Amygdala (tissue), 56 donors: ENCODE measurements at regions not wholly inside any gene's neighbourhood (a gene's known extent, or its start where the extent isn't known, plus 50 kb on each side); places are given as distances from the start of the nearest gene placed in this dataset.

Experiments
- DNase-seq, 56 donors: peaks; one replicate each; lab custom pipeline; 2025; lab: John Stamatoyannopoulos, UW

GRCh38 chr13:85009447-85009846 is 789.8 kb downstream of the SLITRK6 start:
- no peak for DNase-seq

- DNase-seq = no peak
These were observed 800.0 kb downstream of the SLITRK6 start for GRCh38 chr13:84999252-84999651.

DNA sequence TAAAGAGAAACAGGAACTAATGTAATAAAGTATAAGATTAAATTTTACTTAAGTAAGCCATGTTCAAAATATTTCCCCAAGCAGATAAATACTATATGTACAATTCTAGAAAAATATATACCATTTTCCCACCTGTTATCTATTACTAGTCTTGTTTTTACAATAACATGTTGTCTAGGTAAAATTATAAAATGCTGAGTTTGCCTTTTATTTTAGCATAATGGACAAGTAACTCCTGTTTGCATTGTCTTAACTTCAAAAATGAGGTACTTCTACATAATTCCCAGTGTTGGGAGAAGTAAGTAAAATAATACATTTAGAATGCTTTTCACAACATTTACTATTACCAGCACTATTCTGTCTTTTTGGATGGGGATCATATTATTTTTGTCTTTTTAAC is 800.5 kb downstream of the SLITRK6 start:
- no peak for DNase-seq

- no peak for DNase-seq
These were observed 801.4 kb downstream of the SLITRK6 start for GRCh38 chr13:84997858-84998257.

DNA sequence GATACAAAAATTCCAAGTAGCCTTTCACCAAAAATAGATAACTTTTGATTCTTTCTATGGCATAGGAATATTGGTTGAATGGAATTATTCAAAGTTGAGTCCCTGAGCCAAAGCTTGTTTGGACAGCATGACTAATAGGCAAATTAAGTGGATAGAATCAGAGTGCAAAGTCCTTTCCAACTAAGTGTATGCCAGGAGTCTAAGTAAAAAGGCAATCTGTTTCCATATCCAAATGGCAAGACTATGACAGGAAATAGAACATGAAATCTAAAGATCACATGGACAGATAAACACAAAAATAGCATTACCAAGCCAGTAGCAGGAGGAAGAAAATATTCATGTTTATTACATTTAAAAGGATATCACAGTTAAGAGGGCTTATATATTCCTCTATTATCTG is 804.6 kb downstream of the SLITRK6 start:
- no peak for DNase-seq

- no peak for DNase-seq
These were observed 813.4 kb downstream of the SLITRK6 start for GRCh38 chr13:84985860-84986259.

DNA sequence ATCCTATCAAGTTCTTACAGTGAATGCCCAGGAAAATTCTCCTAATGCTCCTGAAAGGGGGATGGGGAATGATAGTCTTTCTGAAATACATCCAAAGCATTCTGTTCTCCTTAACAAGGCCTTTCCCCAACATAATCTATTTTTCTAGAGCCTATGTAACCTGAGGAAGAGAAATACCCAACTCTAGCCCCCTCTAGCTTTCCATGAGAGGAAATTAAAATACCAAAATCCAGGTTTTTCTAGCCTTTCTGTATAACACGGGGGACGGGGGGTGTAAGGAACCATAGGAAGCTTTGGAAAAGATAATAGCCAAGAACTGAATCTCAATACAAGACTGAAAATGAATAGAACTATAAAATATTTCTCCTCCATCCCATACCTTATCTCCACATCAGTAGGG is 815.9 kb downstream of the SLITRK6 start:
- DNase-seq = no peak

DNA sequence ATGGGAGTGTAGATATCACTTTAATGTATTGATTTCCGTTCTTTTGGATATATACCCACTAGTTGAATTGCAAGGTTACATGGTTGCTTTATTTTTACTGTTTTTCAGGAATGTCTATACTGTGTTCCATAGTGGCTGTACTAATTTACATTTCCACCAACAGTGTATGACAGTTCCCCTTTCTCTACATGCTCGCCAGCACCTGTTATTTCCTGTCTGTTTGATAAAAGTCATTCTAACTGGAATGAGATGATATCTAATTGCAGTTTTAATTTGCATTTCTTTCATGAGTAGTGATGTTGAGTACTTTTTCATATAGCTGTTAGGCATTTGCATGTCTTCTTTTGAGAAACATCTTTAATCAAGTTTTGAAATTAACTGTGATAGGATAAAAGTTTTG is 818.6 kb downstream of the SLITRK6 start:
- no peak for DNase-seq

GRCh38 chr13:84978851-84979250 is 820.4 kb downstream of the SLITRK6 start:
- no peak for DNase-seq

DNA sequence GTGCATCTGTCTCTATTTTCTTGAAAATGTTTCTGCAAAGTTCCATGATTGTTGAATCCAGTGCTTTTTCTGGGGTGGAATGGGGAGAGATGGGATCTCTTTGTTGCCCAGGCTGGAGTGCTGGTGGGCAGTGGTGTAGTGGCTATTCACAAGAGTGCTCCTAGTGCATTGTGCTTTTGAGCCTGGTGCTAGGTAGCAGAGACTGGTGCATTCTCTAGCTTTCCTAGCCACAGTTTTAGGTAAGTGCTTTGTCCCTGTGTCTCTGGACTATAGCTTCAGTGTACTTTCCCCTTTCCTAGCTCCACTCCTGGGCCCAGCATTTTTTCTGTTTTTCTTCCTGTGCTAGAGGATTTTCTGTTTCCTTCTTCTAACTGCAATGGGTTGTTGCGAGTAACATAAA is 825.6 kb downstream of the SLITRK6 start:
- DNase-seq = no peak

DNA sequence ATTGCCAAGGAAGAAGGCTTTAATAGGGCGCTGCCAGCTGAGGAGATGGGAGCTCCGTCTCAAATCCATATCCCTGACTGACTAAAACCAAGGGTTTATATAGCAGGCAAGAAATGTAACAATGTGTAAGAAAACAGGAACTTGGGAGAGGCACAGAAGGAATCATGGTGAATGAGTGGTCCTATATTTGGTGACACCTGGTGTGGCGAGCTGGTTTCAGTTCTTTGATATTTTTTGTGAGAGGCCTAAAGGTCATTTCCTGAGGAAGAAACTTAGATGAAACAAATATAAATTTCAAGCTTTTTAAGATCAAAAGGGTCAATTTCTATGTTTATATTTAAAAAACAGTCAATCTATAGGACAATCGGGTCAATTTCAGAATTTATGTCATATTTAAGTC is 826.3 kb downstream of the SLITRK6 start:
- DNase-seq = no peak

- no peak for DNase-seq
These were observed 836.4 kb downstream of the SLITRK6 start for GRCh38 chr13:84962849-84963248.

- DNase-seq = no peak
These were observed 837.0 kb downstream of the SLITRK6 start for GRCh38 chr13:84962141-84962750.

DNA sequence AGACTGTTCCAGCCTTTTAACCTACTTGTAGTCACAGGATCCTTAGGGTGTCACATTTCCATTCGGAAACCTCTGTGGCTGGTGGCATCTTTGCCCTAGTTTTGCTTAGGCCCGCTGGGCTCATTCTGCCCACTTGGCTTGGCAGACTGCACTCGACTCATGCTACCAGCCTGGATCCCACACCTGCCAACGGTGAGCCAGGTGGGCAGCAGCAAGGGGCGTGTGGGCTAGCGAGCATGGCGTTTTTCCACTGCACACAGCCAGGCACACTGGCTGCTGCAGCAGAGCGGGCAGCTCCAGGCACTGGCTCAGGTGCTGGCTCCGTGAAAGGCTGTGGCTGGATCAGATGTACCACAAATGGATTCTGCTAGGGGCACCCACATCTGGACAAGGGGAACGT is 838.2 kb downstream of the SLITRK6 start:
- DNase-seq = no peak

- no peak for DNase-seq
These were observed 839.4 kb downstream of the SLITRK6 start for GRCh38 chr13:84959818-84960217.

DNA sequence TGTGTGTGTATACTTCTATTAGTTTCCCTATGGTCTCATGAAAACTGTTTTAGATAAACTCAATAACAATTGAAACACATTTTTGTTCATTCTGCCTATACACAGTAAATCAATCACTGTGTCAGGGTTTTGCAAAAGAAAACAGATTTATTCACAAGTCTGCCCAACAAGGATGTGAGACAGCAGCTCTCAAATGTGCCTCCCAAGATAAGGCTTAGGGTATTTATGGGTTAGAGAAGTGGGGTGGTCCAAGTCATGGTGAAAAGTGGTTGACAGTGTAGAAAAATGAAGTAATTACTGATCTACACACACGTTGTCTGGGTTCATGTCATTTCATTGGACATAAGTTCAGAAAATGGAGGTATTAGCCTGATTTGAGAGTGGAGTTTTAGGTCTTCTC is 844.6 kb downstream of the SLITRK6 start:
- DNase-seq = no peak

DNA sequence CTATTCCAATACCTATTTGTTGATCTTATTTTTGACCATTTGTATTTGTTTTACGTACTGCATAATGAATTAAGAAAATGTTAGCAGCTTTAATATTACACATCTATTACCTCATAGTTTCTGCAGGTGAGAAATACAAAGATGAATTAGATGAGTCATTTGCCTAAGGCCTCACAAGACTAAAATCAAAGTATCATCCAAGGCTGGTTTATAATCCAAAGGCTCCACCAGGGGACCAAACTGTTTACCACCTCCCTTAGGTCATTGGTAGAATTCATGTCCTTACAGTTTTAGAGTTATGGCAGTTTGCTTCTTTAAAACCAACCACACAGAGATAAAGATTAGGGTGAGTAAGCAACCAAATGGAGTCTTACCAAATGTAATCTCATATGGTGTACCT is 848.1 kb downstream of the SLITRK6 start:
- DNase-seq = no peak

DNA sequence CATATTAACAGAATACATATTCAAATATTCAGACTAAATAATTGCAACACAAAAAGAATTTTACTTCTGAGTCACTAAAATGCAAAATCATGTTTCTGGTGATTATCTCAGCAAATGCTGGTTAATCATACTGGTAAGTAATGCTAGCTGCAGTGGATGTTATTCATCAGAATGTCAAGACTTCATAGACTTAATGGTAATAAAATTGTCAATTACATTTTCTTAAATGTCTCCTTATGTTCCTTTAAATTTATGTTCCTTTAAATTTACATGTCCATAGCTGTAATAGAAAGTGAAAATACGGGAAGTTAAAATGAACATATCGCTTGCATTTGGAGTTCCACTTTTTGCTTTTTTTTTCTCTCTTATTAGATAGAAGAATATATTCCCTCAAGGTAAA is 853.0 kb downstream of the SLITRK6 start:
- DNase-seq = no peak

DNA sequence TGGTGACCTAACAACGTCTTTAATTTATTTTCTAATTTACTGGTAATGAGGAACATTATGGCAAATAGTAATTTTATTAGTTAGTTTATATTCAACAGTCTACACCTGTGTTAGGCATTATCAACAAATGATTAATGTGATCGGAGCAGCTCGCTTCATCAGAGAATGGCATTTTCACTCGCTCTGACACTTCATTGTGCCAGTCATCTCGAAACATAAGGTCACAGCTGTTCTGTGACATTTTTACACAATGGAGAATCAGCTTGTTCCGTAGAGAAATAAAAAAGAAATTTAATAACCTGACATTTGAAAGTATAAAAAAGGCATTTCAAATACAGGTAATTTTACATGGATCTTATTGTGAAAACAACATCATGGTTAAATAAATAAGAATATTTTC is 858.4 kb downstream of the SLITRK6 start:
- DNase-seq = no peak

DNA sequence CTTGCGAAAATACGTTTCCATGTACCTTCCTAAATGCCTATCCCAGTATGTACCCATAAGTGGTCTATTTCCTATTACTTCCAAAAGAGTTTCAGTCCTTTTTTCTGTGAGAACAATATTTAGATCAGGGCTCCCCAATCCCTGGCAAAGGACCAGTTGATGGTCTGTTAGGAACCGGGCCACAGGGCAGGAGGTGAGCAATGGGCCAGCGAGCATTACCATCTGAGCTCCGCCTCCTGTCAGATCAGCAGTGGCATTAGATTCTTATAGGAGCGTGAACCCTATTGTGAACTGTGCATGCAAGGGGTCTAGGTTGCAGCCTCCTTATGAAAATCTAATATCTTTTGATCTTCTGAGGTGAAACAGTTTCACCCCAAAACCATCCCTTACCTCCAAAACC is 859.1 kb downstream of the SLITRK6 start:
- DNase-seq = no peak

GRCh38 chr13:84934911-84935310 is 864.3 kb downstream of the SLITRK6 start:
- DNase-seq = no peak

DNA sequence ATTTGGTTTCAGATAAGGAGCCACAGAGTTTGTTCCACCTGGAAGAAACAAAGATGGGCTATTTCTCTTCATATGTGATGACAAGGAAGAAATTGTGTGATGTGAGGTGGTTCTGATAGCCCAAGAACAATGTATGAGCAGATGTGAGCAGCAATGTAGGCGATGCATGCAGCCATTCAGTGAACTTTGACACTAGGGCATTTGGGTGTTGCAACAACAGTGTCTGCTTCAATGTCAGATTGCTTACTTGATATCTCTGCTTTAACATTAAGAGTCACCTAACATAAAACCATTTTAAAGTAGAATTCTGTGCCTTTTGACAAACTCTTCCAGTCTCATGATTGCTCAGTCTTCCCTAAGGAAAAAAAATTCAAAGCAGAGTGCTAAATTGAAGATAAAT is 865.4 kb downstream of the SLITRK6 start:
- no peak for DNase-seq

GRCh38 chr13:84931264-84931663 is 868.0 kb downstream of the SLITRK6 start:
- DNase-seq = no peak
